ENCODE measurements at regions not wholly inside any gene's neighbourhood (a gene's known extent, or its start where the extent isn't known, plus 50 kb on each side); places are given as distances from the start of the nearest gene placed in this dataset.

DNA sequence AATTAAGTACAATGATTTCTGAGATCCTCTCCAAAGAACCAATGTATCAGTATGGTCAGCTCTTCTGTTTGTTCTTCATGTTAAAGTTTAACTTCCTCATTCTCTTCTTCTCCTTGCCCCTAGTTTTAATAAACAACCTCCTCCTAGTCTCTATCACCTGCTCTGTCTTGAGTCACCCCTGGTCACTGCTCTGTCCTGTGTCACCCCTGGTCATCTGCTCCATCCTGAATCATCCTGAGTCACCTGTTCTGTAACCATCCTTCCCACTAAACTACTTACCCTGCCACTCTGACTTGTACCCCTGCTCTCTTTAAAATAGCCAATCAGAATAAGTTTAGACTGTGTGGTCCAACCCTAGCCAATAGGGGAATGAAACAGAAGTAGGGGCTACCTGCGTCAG lies 100.5 kb downstream of the ALG10B start:
- TF ChIP-seq EGR1 (IDR thresholded peaks at IDR 0.05) (no peak), FOXM1 (IDR thresholded peaks at IDR 0.05; ENCODE audit: borderline replicate concordance, low read depth) (no peak), CREB1 (IDR thresholded peaks at IDR 0.05; ENCODE audit: low read depth) (no peak), NFIC (IDR thresholded peaks at IDR 0.05) (no peak), USF1 (IDR thresholded peaks at IDR 0.05) (no peak), TEAD4 (IDR thresholded peaks at IDR 0.05) (no peak), CEBPB (IDR thresholded peaks at IDR 0.05) (no peak), ZBTB7A (IDR thresholded peaks at IDR 0.05; ENCODE audit: low read depth) (no peak), REST (IDR thresholded peaks at IDR 0.05; ENCODE audit: low read depth) (no peak), TAF1 (IDR thresholded peaks at IDR 0.05; ENCODE audit: low read depth) (no peak), EP300 (IDR thresholded peaks at IDR 0.05; ENCODE audit: borderline replicate concordance) (no peak), TCF12 (IDR thresholded peaks at IDR 0.05; ENCODE audit: low read depth) (no peak), YY1 (IDR thresholded peaks at IDR 0.05; ENCODE audit: low read depth) (no peak), RAD21 (IDR thresholded peaks at IDR 0.05; ENCODE audit: low read depth) (no peak)
- TF ChIP-seq, protein P1, sequence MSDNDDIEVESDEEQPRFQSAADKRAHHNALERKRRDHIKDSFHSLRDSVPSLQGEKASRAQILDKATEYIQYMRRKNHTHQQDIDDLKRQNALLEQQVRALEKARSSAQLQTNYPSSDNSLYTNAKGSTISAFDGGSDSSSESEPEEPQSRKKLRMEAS (IDR thresholded peaks at IDR 0.05), result no peak

DNA sequence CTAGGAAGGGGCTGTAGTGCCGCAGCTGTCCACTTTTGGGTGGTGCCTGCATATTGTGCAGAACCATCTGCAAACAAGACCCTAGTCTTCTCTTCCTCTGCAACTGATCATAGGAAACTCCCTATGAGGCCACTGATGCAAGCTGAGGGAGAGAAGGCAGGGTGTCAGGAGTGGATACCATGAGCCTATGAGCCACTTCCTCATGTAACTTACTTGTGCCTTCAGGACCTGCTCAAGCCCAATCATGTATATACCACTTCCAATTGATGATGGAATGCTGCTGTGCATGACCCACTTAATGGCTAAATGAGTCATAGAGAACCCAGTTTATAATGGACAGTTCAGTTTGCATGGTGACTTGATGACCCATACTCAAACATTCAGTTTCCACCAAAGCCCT lies 107.9 kb downstream of the ALG10B start:
- TF ChIP-seq REST (IDR thresholded peaks at IDR 0.05; ENCODE audit: low read depth), result no peak
- no peak for TF ChIP-seq ZBTB7A (IDR thresholded peaks at IDR 0.05; ENCODE audit: low read depth)
- TF ChIP-seq CREB1 (IDR thresholded peaks at IDR 0.05; ENCODE audit: low read depth), result no peak
- TF ChIP-seq, protein P1 (IDR thresholded peaks at IDR 0.05), result no peak
- TF ChIP-seq EGR1 (IDR thresholded peaks at IDR 0.05), result no peak
- TF ChIP-seq CEBPB (IDR thresholded peaks at IDR 0.05), result no peak
- no peak for TF ChIP-seq FOXM1 (IDR thresholded peaks at IDR 0.05; ENCODE audit: borderline replicate concordance, low read depth)
- no peak for TF ChIP-seq NFIC (IDR thresholded peaks at IDR 0.05)
- no peak for TF ChIP-seq TAF1 (IDR thresholded peaks at IDR 0.05; ENCODE audit: low read depth)
- no peak for TF ChIP-seq EP300 (IDR thresholded peaks at IDR 0.05; ENCODE audit: borderline replicate concordance)
- TF ChIP-seq YY1 (IDR thresholded peaks at IDR 0.05; ENCODE audit: low read depth), result no peak
- no peak for TF ChIP-seq TCF12 (IDR thresholded peaks at IDR 0.05; ENCODE audit: low read depth)
- no peak for TF ChIP-seq TEAD4 (IDR thresholded peaks at IDR 0.05)

DNA sequence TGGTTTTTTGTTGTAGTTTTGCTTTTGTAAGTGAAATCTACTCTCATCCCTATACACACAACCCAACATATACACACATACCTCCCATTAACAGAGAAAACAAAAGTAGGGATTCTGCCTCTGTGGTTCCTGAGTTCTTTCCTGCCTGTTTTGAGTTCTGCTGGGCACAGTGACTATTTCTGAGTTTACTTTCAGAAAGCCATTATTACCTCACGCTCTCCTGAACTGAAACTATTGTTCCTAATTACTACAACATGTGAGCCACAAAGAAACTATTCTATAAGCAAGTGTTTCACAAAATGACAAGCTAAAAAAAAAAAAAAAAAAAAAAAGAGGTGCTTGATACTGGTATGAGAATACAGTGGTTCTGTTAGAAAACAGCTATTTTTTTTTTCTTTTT lies 110.9 kb downstream of the ALG10B start:
- TF ChIP-seq, protein P1 (IDR thresholded peaks at IDR 0.05), result no peak
- TF ChIP-seq YY1 (IDR thresholded peaks at IDR 0.05; ENCODE audit: low read depth) (no peak), TEAD4 (IDR thresholded peaks at IDR 0.05) (no peak), FOXM1 (IDR thresholded peaks at IDR 0.05; ENCODE audit: borderline replicate concordance, low read depth) (no peak), EP300 (IDR thresholded peaks at IDR 0.05; ENCODE audit: borderline replicate concordance) (no peak), USF1 (IDR thresholded peaks at IDR 0.05) (no peak), CREB1 (IDR thresholded peaks at IDR 0.05; ENCODE audit: low read depth) (no peak), TAF1 (IDR thresholded peaks at IDR 0.05; ENCODE audit: low read depth) (no peak), NFIC (IDR thresholded peaks at IDR 0.05) (no peak), REST (IDR thresholded peaks at IDR 0.05; ENCODE audit: low read depth) (no peak), RAD21 (IDR thresholded peaks at IDR 0.05; ENCODE audit: low read depth) (no peak)

- no peak for TF ChIP-seq EGR1 (IDR thresholded peaks at IDR 0.05)
- TF ChIP-seq CEBPB (IDR thresholded peaks at IDR 0.05), result no peak
- no peak for TF ChIP-seq FOXM1 (IDR thresholded peaks at IDR 0.05; ENCODE audit: borderline replicate concordance, low read depth)
- no peak for TF ChIP-seq REST (IDR thresholded peaks at IDR 0.05; ENCODE audit: low read depth)
- no peak for TF ChIP-seq NFIC (IDR thresholded peaks at IDR 0.05)
- no peak for TF ChIP-seq TCF12 (IDR thresholded peaks at IDR 0.05; ENCODE audit: low read depth)
- TF ChIP-seq CREB1 (IDR thresholded peaks at IDR 0.05; ENCODE audit: low read depth), result no peak
- TF ChIP-seq TAF1 (IDR thresholded peaks at IDR 0.05; ENCODE audit: low read depth), result no peak
- no peak for TF ChIP-seq USF1 (IDR thresholded peaks at IDR 0.05)
- TF ChIP-seq, protein P1 (IDR thresholded peaks at IDR 0.05), result no peak
- TF ChIP-seq YY1 (IDR thresholded peaks at IDR 0.05; ENCODE audit: low read depth), result no peak
- no peak for TF ChIP-seq ZBTB7A (IDR thresholded peaks at IDR 0.05; ENCODE audit: low read depth)
- no peak for TF ChIP-seq RAD21 (IDR thresholded peaks at IDR 0.05; ENCODE audit: low read depth)
- TF ChIP-seq EP300 (IDR thresholded peaks at IDR 0.05; ENCODE audit: borderline replicate concordance), result no peak
- no peak for TF ChIP-seq TEAD4 (IDR thresholded peaks at IDR 0.05)
These were observed 115.3 kb downstream of the ALG10B start for GRCh38 chr12:38431921-38432320.
